ENCODE measurements at regions not wholly inside any gene's neighbourhood (a gene's known extent, or its start where the extent isn't known, plus 50 kb on each side); places are given as distances from the start of the nearest gene placed in this dataset.

DNA sequence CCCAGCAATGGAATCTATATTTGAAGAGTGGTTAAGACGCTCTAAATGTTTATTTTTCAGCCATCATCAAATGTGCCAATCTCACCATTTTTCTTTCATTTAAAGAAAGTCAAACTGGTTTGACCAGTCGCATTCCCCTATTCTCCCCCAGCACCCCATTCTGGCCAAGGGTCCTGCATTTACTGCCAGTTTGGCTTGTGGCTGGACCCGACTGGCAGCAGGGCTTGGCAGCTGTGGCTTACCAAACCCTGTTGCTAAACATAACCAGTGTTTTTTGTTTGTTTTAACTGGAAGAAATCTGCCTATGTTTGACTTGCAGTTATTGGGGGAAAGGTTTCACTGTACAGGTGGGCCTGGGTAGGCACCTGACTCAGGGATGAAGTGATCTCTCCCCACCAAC, 116.3 kb downstream of the CYP26A1 start:
- Histone ChIP-seq H3K27ac (no peak overlapping the region), H3K4me1 (peaks cover 5% of the 10 kb centered on the region), H3K4me3 (no peak overlapping the region), H3K9me3 (no peaks in the 10 kb centered on the region), H3K36me3 (no peaks in the 10 kb centered on the region), H3K27me3 (ENCODE audit: low read depth) (no peaks in the 10 kb centered on the region)
- no peak for DNase-seq
- TF ChIP-seq, protein P1, sequence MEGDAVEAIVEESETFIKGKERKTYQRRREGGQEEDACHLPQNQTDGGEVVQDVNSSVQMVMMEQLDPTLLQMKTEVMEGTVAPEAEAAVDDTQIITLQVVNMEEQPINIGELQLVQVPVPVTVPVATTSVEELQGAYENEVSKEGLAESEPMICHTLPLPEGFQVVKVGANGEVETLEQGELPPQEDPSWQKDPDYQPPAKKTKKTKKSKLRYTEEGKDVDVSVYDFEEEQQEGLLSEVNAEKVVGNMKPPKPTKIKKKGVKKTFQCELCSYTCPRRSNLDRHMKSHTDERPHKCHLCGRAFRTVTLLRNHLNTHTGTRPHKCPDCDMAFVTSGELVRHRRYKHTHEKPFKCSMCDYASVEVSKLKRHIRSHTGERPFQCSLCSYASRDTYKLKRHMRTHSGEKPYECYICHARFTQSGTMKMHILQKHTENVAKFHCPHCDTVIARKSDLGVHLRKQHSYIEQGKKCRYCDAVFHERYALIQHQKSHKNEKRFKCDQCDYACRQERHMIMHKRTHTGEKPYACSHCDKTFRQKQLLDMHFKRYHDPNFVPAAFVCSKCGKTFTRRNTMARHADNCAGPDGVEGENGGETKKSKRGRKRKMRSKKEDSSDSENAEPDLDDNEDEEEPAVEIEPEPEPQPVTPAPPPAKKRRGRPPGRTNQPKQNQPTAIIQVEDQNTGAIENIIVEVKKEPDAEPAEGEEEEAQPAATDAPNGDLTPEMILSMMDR (IDR thresholded peaks at IDR 0.05): no peak
- intact Hi-C loops (cut with DNase I): no loop called here
- no peak for ATAC-seq

DNA sequence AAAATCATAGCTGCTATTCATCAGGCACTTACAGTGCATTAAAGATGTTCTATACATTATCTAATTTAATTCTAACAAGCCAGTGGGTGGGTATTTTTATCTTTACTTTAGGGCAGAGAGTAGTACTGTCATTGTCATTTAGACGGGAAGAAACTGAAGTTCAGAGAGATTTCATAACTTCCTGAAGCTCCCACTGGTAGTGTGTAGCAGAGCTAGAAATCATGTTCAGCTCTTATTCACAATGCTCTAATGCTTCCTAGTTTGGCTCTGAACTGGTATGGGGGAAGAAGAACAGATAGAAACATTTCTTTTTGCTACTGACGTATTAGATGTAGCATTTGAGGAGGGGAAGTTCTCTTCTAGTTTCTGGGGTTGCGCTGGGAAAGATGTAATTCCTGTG, 116.7 kb downstream of the CYP26A1 start:
- Histone ChIP-seq H3K27me3 (ENCODE audit: low read depth) (no peaks in the 10 kb centered on the region), H3K9me3 (no peaks in the 10 kb centered on the region), H3K4me1 (peaks cover 5% of the 10 kb centered on the region), H3K4me3 (no peak overlapping the region), H3K36me3 (no peaks in the 10 kb centered on the region), H3K27ac (no peak overlapping the region)
- TF ChIP-seq, protein P1 (IDR thresholded peaks at IDR 0.05): no peak
- intact Hi-C loops (cut with DNase I): no loop called here
- DNase-seq: no peak
- peak in 1 of 2 donors; percentile 50 for ATAC-seq

DNA sequence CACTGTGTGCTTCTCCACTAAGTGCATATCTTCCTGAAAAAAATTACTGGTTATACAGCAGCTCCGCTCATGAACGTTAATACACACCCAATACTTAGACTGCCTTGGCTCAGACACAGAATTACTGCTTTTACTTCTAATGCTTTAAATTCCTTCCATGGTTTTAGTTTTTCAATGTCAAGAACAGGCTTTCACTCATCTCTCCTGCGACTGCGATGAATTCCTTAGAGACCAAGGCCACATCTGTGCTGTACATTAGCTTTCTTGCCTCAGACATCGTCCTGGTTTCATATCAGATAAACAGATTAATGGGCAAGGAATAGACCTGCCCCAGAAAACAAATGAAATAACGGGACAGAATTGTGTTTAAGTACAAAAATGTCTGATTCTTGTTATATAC, 120.2 kb downstream of the CYP26A1 start:
- Histone ChIP-seq H3K27ac (no peak overlapping the region), H3K36me3 (no peaks in the 10 kb centered on the region), H3K4me1 (peaks cover 14% of the 10 kb centered on the region), H3K4me3 (no peak overlapping the region), H3K9me3 (no peaks in the 10 kb centered on the region), H3K27me3 (ENCODE audit: low read depth) (no peaks in the 10 kb centered on the region)
- DNase-seq (no peak), ATAC-seq (no peak)
- intact Hi-C loops (cut with DNase I): no loop called here
- TF ChIP-seq, protein P1 (IDR thresholded peaks at IDR 0.05): no peak

DNA sequence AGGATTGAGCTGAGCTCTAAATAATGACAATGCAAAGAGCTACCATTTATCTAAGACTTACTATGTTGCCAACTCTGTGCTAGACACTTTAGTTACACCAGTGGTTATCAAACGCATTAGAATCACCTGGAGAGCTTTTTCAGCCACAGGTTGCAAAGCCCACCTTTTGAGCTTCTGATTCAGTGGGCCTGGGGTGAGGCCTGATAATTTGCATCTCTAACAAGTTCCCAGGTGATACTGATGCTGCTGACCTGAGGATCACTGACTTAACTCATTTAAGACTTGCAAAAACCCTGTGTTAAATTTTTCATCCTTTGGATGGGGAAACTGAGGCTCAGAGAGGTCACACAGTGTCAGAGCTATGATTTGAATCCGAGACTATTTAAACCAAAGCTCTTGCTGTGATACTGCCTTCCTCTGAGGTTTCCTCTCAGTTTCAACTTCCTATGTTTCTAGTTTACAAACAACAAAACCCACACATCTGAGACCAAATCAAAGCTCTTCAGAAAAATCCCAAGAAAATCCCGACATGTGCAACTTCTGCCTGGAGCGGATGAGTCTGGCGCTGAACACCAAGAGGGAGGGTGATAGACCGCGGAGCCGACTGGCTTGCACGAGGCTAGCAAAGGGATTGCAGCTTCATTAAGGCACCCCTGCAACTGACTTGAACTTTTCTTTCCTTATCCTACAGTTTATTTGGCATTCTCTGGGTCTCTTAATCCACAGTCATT, 124.9 kb downstream of the CYP26A1 start:
- ATAC-seq: peak; percentile 60 to 63
- H3K4me1 ChIP-seq: peaks cover 21% of the 10 kb centered on the region
- no peaks in the 10 kb centered on the region for H3K27me3 ChIP-seq (ENCODE audit: low read depth)
- peak overlapping the region; percentile 43 for H3K4me3 ChIP-seq
- H3K36me3 ChIP-seq: no peaks in the 10 kb centered on the region
- intact Hi-C loops (cut with DNase I): no loop called here
- H3K27ac ChIP-seq: peak overlapping the region; percentile 43
- TF ChIP-seq, protein P1 (IDR thresholded peaks at IDR 0.05): no peak
- no peak for DNase-seq
- no peaks in the 10 kb centered on the region for H3K9me3 ChIP-seq

DNA sequence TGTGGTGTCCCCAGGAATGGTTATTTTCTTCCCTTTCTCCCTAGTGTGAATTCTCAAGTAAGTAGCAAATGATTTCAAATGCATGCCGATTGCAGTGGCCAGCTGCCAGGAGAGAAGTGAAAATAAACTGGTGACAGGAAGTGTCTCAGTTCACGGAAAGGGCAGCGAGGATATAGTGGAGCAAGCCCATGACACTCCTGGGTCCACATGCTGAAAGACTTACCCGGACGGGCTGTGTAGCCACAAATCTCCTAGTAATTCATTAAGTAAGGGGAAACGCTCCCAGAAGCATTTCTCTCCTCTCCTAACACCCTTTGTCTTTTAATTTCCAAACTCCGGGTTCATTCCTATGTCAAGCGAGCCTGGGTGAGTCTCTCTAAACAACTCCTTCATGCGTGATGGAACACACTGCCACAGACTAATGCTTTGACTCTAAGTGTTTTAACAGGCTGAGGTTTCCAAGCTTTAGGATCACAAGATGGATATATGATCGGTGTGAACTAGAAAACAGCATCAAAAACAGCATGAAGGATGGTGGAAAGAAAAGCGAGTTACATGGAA, 125.6 kb downstream of the CYP26A1 start:
- Histone ChIP-seq H3K4me3 (peak overlapping the region; percentile 43), H3K36me3 (no peaks in the 10 kb centered on the region), H3K27ac (peak overlapping the region; percentile 43), H3K9me3 (no peaks in the 10 kb centered on the region), H3K4me1 (peaks cover 21% of the 10 kb centered on the region), H3K27me3 (ENCODE audit: low read depth) (no peaks in the 10 kb centered on the region)
- ATAC-seq: peak; percentile 86 to 91
- TF ChIP-seq, protein P1 (IDR thresholded peaks at IDR 0.05): no peak
- intact Hi-C loops (cut with DNase I): no loop called here
- peak; percentile 73 for DNase-seq

Measured in lower lobe of right lung (tissue), 2 donors.